Stimulated activated naive CD4-positive, alpha-beta T cell treated with Interleukin-2 at 50 U/mL for 16 hours (primary cell): ENCODE measurements at regions not wholly inside any gene's neighbourhood (a gene's known extent, or its start where the extent isn't known, plus 50 kb on each side); places are given as distances from the start of the nearest gene placed in this dataset.

Experiments
- DNase-seq: peaks from one replicate; lab custom pipeline; 2025; lab: John Stamatoyannopoulos, UW

DNA sequence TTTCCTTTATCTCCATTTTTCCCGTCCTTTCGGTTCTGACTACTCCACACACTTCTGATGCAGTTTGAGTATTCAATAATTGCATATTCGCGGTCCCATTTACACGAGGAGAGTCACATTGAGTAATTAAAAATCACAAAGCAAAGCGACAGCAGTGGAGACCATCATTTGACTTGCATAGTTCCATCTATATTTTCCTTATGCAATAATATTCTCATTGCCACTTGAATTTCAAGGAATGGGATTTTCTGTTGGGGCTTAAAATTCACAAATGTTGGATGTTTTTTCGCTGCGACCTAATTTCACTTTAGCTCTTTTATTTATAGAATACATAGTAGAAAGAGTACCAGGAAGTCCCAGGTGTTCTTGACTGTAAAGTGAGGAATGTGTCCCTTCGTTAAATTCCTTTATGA is 186.8 kb downstream of the ZEB2 start:
- no peak for DNase-seq

DNA sequence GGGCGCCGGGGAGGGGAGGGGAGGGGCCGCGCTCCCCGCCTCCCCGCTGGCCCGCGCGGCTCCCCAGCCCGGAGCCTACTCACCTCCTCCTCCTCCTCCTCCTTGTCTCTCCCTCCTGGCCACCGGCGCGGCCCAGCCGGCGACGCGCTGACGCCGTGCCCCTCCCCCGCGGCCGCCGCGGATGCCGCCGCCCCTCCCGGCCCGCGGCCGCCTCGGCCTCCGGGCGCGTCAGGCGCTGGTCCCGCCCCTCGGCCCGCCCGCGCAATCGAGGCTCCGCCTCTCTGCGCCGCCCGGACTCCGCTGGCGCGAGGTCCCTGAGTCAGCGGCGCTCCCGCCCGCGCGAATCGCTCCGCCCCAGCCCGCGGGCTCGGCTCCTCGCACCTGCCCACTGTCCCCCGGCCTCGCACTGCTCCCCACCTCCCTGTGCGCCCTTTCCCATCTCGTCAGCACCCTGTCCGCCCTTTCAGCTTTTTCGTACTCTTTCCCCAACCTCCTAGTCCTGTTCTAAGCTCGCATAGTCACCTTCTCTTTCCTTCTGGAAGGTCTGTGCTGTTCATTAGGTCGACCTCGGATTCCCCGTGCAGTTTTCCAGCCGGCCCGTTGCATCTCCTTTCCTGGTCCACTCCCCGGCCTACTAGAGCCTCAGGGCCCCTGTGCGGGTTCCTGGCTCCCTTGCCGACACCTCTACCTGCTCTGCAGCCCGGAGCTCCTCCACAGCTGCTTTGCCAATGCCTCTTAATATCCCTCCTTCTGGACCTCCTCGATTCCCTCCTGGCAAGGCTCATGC is 187.4 kb downstream of the ZEB2 start:
- peak; percentile 85 for DNase-seq

DNA sequence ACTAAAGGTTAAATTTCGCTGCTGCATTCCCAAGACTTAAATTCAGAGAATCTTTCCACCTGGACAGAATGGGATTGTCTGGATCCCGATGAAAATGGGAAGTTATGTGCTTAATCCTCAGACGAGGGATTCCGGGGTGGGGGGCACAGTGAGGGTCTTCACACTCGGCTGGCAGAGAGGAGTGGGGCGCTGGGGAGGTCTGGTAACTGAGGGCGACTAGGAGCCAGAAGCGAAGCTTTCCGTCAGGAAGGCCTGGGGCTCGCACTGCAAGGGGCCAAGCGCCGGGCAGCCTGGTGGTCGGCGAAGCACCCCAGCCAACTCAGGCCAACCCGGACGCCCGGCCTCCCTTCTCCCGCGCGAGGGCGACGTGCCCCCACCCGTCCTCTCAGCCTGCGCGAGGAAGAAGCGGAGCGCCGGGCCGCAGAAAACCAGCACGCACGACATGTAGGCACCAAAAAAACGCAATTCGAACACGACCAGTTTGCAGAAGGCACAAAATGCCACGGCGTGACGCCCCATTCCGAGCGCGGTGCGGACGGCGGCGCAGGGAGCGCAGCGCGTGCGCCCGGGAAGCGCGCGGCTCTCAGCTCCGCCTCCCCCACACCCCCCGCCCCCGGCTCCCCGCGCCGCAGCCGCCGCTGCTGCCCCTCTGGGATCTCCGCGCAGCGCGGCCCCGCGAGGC is 188.1 kb downstream of the ZEB2 start:
- DNase-seq, result peak; percentile 84

DNA sequence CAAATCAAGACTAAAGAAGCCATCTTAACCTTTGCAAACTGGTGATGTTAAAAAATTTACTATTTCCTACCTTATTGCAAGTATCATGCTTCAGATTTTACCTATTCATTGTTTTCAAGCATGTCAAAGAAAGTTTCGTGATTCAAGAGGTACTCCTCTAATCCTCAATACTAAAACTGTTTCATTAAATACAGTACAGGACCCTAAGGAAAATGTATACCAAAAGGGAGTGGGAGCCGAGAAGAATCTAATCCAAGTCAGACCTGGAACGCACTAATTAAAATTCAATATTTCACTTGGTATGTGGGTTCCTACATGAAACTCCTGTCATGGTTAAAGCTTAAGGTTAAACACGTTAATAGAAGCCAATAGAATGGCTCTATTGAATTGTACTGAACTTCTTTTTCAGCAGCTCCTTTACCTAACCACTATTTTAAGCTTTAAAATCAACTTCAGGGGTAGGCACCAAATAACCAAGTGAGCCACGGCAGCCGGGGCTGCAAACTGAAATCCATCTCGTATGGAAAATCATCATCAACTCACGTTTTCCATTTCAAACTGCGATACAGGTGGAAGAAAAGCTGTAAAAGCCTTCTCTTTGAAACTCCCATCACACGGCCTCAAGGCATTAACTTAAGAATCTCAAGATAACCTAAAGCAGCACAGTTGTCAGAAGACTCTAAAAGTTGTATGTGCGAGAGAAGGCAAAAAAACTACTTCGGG is 188.8 kb downstream of the ZEB2 start:
- no peak for DNase-seq

DNA sequence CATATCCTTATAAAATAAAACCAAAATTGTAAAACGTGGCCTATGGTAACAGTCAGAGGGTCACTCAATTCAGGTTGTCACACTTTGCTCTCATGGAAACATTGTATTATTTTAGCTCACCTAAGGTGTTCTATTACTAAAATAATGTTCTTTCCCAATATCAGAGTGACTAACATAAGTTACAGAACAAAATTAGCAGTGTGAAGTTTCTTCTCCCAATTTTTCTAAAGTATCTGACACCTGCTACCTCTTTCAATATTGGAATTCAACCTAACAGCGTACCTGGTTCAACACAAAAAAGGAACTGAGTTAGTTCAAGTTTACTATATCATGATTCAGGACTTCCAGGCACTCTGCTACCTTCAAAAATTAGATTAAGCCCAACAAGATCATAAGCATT is 190.4 kb downstream of the ZEB2 start:
- no peak for DNase-seq

DNA sequence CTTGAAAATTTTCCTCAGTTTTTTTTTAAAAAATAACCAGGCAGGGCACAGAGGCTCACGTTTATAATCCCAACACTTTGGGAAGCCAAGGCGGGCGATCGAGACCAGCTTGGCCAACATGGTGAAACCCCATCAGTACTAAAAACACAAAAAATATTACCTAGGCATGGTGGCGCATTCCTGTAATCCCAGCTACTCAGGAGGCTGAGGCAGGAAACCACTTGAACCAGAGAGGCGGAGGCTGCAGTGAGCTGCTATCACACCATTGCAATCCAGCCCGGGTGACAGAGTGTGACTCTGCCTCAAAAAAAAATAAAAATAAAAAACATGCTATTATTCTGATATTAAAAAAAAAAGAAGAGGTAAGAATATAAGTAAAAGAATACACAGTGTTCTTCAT is 191.0 kb downstream of the ZEB2 start:
- no peak for DNase-seq

DNA sequence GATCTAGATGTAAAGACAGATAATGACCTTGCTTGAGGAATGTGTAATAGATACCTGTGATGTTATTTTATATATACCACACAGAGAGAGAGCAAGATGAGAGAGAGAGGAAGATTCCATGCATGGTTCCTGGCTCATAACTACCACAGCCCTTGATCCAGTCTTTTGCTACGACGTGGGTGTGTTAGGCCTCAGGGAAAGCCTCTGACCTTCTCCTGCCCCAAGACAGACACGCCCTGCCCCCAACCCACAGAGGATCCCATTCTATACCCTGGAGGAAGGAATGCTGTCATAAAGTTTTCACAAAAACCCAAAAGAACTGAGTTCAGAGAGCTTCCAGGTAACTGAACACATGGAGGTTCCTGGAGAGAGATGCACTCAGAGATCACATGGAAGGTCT is 193.1 kb downstream of the ZEB2 start:
- no peak for DNase-seq

DNA sequence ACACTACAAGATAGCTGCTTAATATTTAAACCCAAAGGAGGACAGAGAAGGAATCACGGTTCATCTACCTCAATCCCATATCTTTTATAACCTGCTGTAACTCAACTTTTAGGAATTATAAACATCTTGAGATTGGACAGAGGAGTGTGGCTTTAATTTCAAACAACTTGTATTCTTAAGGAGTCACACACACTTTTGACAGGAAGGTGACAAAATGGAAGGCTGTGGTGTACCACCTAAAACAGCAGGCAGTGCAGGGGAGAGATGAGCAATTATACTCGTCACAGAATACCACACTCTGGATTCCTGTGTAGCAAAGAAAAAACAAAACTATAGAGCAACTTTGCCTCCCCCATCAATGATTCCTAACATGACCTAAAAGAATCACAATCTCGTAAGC is 194.8 kb downstream of the ZEB2 start:
- peak; percentile 29 for DNase-seq

- no peak for DNase-seq
Measured at GRCh38 chr2:144324446-144325045, 195.4 kb downstream of the ZEB2 start.

GRCh38 chr2:144323946-144324345 is 196.0 kb downstream of the ZEB2 start:
- no peak for DNase-seq

GRCh38 chr2:144322379-144322778 is 197.5 kb downstream of the ZEB2 start:
- DNase-seq, result no peak

GRCh38 chr2:144320491-144320890 is 199.4 kb downstream of the ZEB2 start:
- DNase-seq, result peak; percentile 38

- DNase-seq, result no peak
Measured at GRCh38 chr2:144317071-144317738, 202.7 kb downstream of the ZEB2 start.

DNA sequence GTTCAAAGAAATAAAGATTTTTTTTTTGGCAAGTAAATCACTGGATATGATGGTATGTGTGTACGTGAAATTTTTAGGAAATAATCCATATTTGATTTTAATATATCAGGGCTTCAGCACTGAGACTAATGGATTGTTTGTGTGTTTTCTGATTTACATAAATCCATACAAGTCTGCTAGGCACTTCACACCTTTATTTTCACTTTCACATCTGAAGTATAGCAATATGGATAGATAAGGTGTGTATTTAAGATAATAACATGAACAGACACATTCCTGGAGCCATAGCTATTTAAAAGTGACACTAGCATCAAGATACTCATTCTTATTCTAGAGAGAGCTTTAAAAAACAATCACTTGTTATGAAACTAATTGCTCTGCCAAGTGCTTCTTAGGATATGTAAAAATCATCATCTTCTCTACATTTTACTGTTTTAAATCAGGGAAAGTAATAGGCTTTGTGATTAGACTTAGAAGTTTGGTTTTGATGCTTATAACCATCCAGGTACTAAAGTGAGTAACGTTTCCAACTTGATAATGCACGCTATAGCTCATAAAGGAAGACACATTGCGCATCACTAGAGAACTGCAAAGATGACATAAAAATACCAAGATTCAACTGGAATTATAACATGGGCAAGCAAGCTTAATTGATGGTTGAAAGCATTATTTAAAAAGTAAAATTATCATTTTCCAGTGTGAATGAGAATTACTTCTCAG is 208.9 kb downstream of the ZEB2 start:
- no peak for DNase-seq

- no peak for DNase-seq
Measured at GRCh38 chr2:144310484-144310883, 209.4 kb downstream of the ZEB2 start.

- no peak for DNase-seq
Measured at GRCh38 chr2:144307711-144308110, 212.2 kb downstream of the ZEB2 start.

DNA sequence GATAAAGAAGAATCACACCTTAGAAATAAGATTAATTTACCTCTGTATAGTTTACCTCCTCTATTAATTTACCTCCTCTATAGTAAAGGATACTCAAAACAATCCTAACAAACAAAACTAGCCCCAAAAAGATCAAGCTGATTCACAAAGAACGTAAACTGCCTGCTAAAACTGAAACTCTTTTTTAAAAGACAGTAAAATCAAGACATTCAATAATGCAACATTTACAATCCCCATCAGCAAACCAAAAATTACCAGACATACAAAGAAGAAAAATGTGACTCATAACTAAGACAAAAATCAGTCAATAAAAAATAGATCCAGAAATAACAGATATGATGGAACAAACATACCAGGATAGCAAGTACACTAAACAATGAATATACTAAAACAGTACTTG is 215.7 kb downstream of the ZEB2 start:
- DNase-seq, result no peak

- no peak for DNase-seq
Measured at GRCh38 chr2:144300632-144301031, 219.3 kb downstream of the ZEB2 start.

DNA sequence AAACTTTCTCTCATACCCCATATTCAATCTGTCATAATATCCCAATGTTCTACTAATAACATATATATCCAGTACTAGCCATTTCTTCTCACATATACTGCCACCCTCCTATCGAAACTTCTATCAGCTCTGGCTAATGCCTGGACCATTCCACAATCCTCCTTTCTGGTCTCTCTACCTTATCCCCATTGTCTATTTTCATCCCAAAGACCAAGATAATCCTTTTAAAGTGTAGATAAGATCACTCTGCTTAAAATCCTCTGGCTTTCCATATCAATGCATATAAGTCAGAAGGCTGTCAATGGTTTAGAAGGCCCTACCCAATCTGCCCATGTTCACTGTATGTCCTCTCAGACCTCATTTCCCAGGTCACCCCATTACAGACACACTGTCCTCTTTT is 229.6 kb downstream of the ZEB2 start:
- DNase-seq, result no peak

DNA sequence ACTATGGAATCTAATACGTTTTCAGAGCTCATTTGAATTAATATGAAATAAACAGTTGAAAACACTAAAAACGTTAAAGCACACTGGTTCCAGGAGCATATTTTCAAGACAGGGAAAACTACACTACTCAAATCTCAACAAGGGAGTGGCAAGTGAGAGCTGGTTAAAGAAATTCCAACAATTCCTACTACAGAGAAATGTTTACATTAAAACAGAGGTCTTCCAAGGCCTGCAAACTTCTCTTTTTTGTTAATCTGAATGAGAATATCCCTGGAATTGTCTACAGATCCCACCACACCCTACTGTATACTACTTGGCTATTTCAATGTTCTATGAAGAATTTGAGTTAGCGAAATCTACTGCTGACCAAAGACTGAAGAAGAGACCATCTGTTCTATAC is 231.5 kb downstream of the ZEB2 start:
- no peak for DNase-seq

DNA sequence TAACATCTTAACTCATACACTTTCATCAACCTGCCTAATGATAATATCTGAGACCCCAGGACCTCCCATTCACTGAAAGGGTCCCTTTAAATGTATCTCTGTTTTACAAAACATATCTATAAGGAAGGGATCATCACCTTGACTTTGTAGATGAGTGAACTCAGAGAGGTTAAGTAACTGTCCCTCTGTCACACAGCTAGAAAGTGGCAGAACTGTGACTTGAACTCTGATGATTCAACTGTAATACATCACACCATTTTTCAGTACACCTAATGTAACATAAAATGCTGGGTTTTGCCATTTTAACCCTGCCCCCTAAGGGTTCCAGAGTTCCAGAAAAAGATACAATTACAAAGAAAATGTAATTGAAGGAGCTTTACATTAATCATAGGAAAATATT is 234.6 kb downstream of the ZEB2 start:
- no peak for DNase-seq
